Nephron progenitor cell (in vitro differentiated cells): ENCODE measurements at regions not wholly inside any gene's neighbourhood (a gene's known extent, or its start where the extent isn't known, plus 50 kb on each side); places are given as distances from the start of the nearest gene placed in this dataset.
A peak's percentile ranks its signal among the peaks of the same experiment; 100 is the strongest.
"Not testable (repeated sequence)": the region's sequence is repeated elsewhere in the genome, so short reads cannot be mapped to it uniquely, and the experiment has no call there.

ENCODE experiments used
- DNase-seq: peaks from one replicate; pipeline ENCODE4 v3.0.0; 2021
- H3K27ac Mint-ChIP-seq: 2 replicates; pipeline ENCODE4 v1.8.0; 2021; ENCODE audit warnings: mild to moderate bottlenecking, moderate library complexity, mixed read lengths
- H3K27me3 Mint-ChIP-seq: 2 replicates; pipeline ENCODE4 v1.8.0; 2021; ENCODE audit warnings: mild to moderate bottlenecking, low read depth, mixed read lengths; ENCODE audit not compliant: poor library complexity
- H3K36me3 Mint-ChIP-seq: 2 replicates; pipeline ENCODE4 v1.8.0; 2021; ENCODE audit warnings: low read depth, mixed read lengths
- H3K4me1 Mint-ChIP-seq: 2 replicates; pipeline ENCODE4 v1.8.0; 2021; ENCODE audit warnings: mixed read lengths
- H3K4me3 Mint-ChIP-seq: 2 replicates; pipeline ENCODE4 v1.8.0; 2021; ENCODE audit warnings: mild to moderate bottlenecking, moderate library complexity, mixed read lengths
- H3K9me3 Mint-ChIP-seq: 2 replicates; pipeline ENCODE4 v1.8.0; 2021; ENCODE audit warnings: mild to moderate bottlenecking, moderate library complexity, mixed read lengths
- TF ChIP-seq, protein P1 (sequence below): fragments of 200-600 bp; sonication (generic); IDR thresholded peaks from 2 replicates; pipeline ENCODE4 v1.5.0; 2021; ENCODE audit warnings: antibody characterized with exemption

- H3K36me3 Mint-ChIP-seq = no peaks in the 10 kb centered on the region
- no peak for DNase-seq
- no peak overlapping the region for H3K4me3 Mint-ChIP-seq
- no peak overlapping the region for H3K27ac Mint-ChIP-seq
- no peaks in the 10 kb centered on the region for H3K4me1 Mint-ChIP-seq
- H3K9me3 Mint-ChIP-seq = no peaks in the 10 kb centered on the region
- H3K27me3 Mint-ChIP-seq = peaks cover 6% of the 10 kb centered on the region
- TF ChIP-seq, protein P1, sequence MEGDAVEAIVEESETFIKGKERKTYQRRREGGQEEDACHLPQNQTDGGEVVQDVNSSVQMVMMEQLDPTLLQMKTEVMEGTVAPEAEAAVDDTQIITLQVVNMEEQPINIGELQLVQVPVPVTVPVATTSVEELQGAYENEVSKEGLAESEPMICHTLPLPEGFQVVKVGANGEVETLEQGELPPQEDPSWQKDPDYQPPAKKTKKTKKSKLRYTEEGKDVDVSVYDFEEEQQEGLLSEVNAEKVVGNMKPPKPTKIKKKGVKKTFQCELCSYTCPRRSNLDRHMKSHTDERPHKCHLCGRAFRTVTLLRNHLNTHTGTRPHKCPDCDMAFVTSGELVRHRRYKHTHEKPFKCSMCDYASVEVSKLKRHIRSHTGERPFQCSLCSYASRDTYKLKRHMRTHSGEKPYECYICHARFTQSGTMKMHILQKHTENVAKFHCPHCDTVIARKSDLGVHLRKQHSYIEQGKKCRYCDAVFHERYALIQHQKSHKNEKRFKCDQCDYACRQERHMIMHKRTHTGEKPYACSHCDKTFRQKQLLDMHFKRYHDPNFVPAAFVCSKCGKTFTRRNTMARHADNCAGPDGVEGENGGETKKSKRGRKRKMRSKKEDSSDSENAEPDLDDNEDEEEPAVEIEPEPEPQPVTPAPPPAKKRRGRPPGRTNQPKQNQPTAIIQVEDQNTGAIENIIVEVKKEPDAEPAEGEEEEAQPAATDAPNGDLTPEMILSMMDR = no peak
These were observed 1317.8 kb upstream of the MAP3K7 start for GRCh38 chr6:91904586-91905164.

GRCh38 chr6:91895599-91896285, 1308.9 kb upstream of the MAP3K7 start:
- H3K9me3 Mint-ChIP-seq = peaks cover 16% of the 10 kb centered on the region
- H3K27ac Mint-ChIP-seq = peak overlapping the region; percentile 63
- TF ChIP-seq, protein P1 = no peak
- no peak for DNase-seq
- no peak overlapping the region for H3K4me3 Mint-ChIP-seq
- H3K4me1 Mint-ChIP-seq = no peaks in the 10 kb centered on the region
- no peaks in the 10 kb centered on the region for H3K36me3 Mint-ChIP-seq
- H3K27me3 Mint-ChIP-seq = no peaks in the 10 kb centered on the region

GRCh38 chr6:91886183-91886795, 1299.4 kb upstream of the MAP3K7 start:
- no peak overlapping the region for H3K27ac Mint-ChIP-seq
- H3K4me3 Mint-ChIP-seq = no peak overlapping the region
- H3K4me1 Mint-ChIP-seq = no peaks in the 10 kb centered on the region
- H3K36me3 Mint-ChIP-seq = no peaks in the 10 kb centered on the region
- TF ChIP-seq, protein P1 = no peak
- peaks cover 54% of the 10 kb centered on the region for H3K9me3 Mint-ChIP-seq
- no peaks in the 10 kb centered on the region for H3K27me3 Mint-ChIP-seq
- DNase-seq = no peak

GRCh38 chr6:91881791-91882190, 1294.9 kb upstream of the MAP3K7 start:
- H3K36me3 Mint-ChIP-seq, H3K4me3 Mint-ChIP-seq: not testable (repeated sequence)

GRCh38 chr6:91879386-91879995, 1292.6 kb upstream of the MAP3K7 start:
- Mint-ChIP-seq H3K4me3 (no peak overlapping the region), H3K9me3 (peaks cover 17% of the 10 kb centered on the region), H3K36me3 (no peaks in the 10 kb centered on the region), H3K27me3 (no peaks in the 10 kb centered on the region), H3K27ac (no peak overlapping the region), H3K4me1 (no peaks in the 10 kb centered on the region)
- TF ChIP-seq, protein P1 = no peak
- no peak for DNase-seq

More at GRCh38 chr6:91881791-91882190, 1294.9 kb upstream of the MAP3K7 start:
- DNase-seq, H3K27me3 Mint-ChIP-seq, H3K27ac Mint-ChIP-seq, H3K4me1 Mint-ChIP-seq: not testable (repeated sequence)
- H3K9me3 Mint-ChIP-seq = peaks cover 37% of the 10 kb centered on the region

DNA sequence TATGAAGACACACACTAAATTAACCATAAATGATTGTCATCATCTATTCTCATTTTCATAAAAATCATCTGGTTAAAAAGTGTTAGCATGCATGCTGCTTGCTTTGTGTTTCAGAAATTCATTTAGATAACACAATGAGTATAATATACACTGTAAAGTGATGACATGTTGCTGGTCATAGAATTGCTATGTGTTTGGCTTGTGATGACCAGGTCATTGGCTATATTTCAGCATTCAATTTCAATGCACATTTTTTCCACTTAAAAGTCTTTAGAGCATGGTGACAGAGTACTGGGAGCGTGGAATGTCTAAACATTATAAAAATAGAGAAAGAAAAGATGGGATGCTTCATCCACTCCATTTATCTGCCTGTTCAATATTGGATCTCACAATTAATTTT, 1291.1 kb upstream of the MAP3K7 start:
- TF ChIP-seq, protein P1 = no peak
- Mint-ChIP-seq H3K4me3 (no peak overlapping the region), H3K36me3 (no peaks in the 10 kb centered on the region), H3K4me1 (no peaks in the 10 kb centered on the region), H3K27me3 (no peaks in the 10 kb centered on the region), H3K9me3 (peaks cover 12% of the 10 kb centered on the region), H3K27ac (no peak overlapping the region)
- no peak for DNase-seq
